SK-N-SH (cell line): ENCODE measurements at regions not wholly inside any gene's neighbourhood (a gene's known extent, or its start where the extent isn't known, plus 50 kb on each side); places are given as distances from the start of the nearest gene placed in this dataset.

Experiments
- CTCF ChIA-PET: fragments of 300-600, 350-600 bp; formaldehyde crosslinking; extraction: SDS; loops from one replicate; lab custom pipeline; 2021; lab: Yijun Ruan, JAX
- POLR2A ChIA-PET: fragments of 350-600 bp; sonication (Branson Sonifier 250); formaldehyde crosslinking; extraction: SDS; loops from one replicate; lab custom pipeline; 2020; ENCODE audit warnings: antibody characterized with exemption, inconsistent platforms; lab: Yijun Ruan, JAX
- DNase-seq: peaks from one replicate; pipeline ENCODE4 v3.0.0; 2012
- H2AFZ ChIP-seq: fragments of 200-600 bp; sonication (generic); 2 replicates; pipeline ENCODE4 v1.8.1; 2016; ENCODE audit warnings: antibody characterized with exemption, mild to moderate bottlenecking, low read depth
- H3F3A ChIP-seq: fragments of 200-600 bp; sonication (generic); replicated peaks from 2 replicates; pipeline ENCODE3; 2016; ENCODE audit warnings: antibody characterized with exemption, mild to moderate bottlenecking; ENCODE audit not compliant: insufficient read depth
- H3K27ac ChIP-seq, 2 experiments: fragments of 200-500 bp in 1 of 2; fragments of 200-600 bp in 1 of 2; sonication (Bioruptor generic) in 1 of 2; sonication (generic), shearing (Covaris generic) in 1 of 2; 2 replicates each; pipeline versions ENCODE4 v1.5.1 to v1.6.1; 2014 to 2016; ENCODE audit warnings: low read depth in 2 of 2, inconsistent platforms in 1 of 2, low read length in 1 of 2, mild to moderate bottlenecking in 1 of 2, mixed read lengths in 1 of 2
- H3K27me3 ChIP-seq: fragments of 200-600 bp; sonication (generic), shearing (Covaris generic); 2 replicates; pipeline ENCODE4 v1.6.1; 2016; ENCODE audit warnings: mixed run types; ENCODE audit not compliant: insufficient read depth
- H3K36me3 ChIP-seq, 2 experiments: fragments of 200-500 bp in 1 of 2; fragments of 200-600 bp in 1 of 2; sonication (Bioruptor generic) in 1 of 2; sonication (generic) in 1 of 2; replicated peaks in 1 of 2; 2 replicates each; pipeline versions ENCODE3 to v1.5.1; 2014 to 2016; ENCODE audit warnings: low read length in 1 of 2, mild to moderate bottlenecking in 1 of 2; ENCODE audit not compliant: insufficient read depth in 2 of 2, control insufficient read depth in 1 of 2
- H3K4me1 ChIP-seq, 2 experiments: fragments of 200-500 bp in 1 of 2; fragments of 200-600 bp in 1 of 2; sonication (Bioruptor generic) in 1 of 2; sonication (generic), shearing (Covaris generic) in 1 of 2; 2 replicates each; pipeline versions ENCODE4 v1.5.1 to v1.6.1; 2014 to 2016; ENCODE audit warnings: low read depth in 1 of 2, low read length in 1 of 2, mixed run types in 1 of 2; ENCODE audit not compliant: insufficient read depth in 2 of 2, control insufficient read depth in 1 of 2
- H3K4me2 ChIP-seq: fragments of 200-600 bp; sonication (generic), shearing (Covaris generic); 2 replicates; pipeline ENCODE4 v1.6.1; 2017; ENCODE audit warnings: mixed run types
- H3K4me3 ChIP-seq, 2 experiments: fragments of 200-500 bp in 1 of 2; fragments of 200-600 bp in 1 of 2; sonication (Bioruptor generic) in 1 of 2; sonication (generic), shearing (Covaris generic) in 1 of 2; 2 replicates each; pipeline versions ENCODE4 v1.5.1 to v1.8.1; 2014 to 2016; ENCODE audit warnings: low read depth in 2 of 2, inconsistent platforms in 1 of 2, low read length in 1 of 2, mild to moderate bottlenecking in 1 of 2, mixed read lengths in 1 of 2, moderate library complexity in 1 of 2
- H3K79me2 ChIP-seq: fragments of 200-600 bp; sonication (generic); 2 replicates; pipeline ENCODE4 v1.8.1; 2017; ENCODE audit warnings: mild to moderate bottlenecking; ENCODE audit not compliant: insufficient read depth
- H3K9ac ChIP-seq: fragments of 200-600 bp; sonication (generic); 2 replicates; pipeline ENCODE4 v1.6.1; 2017; ENCODE audit warnings: mixed run types
- H3K9me2 ChIP-seq: fragments of 200-600 bp; sonication (generic); 2 replicates; pipeline ENCODE4 v1.6.1; 2017; ENCODE audit warnings: mixed run types
- H3K9me3 ChIP-seq: fragments of 200-600 bp; sonication (generic); 2 replicates; pipeline ENCODE4 v1.6.1; 2017; ENCODE audit warnings: mixed run types, mild to moderate bottlenecking, moderate library complexity
- H4K20me1 ChIP-seq: fragments of 200-600 bp; sonication (generic); 2 replicates; pipeline ENCODE4 v1.6.1; 2017; ENCODE audit warnings: mild to moderate bottlenecking, mixed run types; ENCODE audit not compliant: insufficient read depth
- CHD2 ChIP-seq: fragments of 150-350 bp; IDR thresholded peaks from 2 replicates; pipeline ENCODE4 v1.6.1; 2018; ENCODE audit warnings: low read length; ENCODE audit not compliant: partially characterized antibody
- CTCF ChIP-seq: fragments of 200-600 bp; sonication (generic); IDR thresholded peaks from 2 replicates; pipeline ENCODE4 v1.6.1; 2017; ENCODE audit warnings: antibody characterized with exemption, mild to moderate bottlenecking, moderate library complexity
- EP300 ChIP-seq, 2 experiments: IDR thresholded peaks; 2 replicates each; pipeline versions ENCODE4 v1.4.0 to v1.6.1; 2012; ENCODE audit warnings: borderline replicate concordance in 1 of 2, low read depth in 1 of 2, low read length in 1 of 2
- EZH2phosphoT487 ChIP-seq: fragments of 200-600 bp; sonication (generic); IDR thresholded peaks from 2 replicates; pipeline ENCODE4 v1.6.1; 2017; ENCODE audit warnings: low read depth, mixed run types, mild to moderate bottlenecking, antibody characterized with exemption, moderate library complexity, borderline replicate concordance
- FOSL2 ChIP-seq: IDR thresholded peaks from 2 replicates; pipeline ENCODE4 v1.4.0; 2012; ENCODE audit warnings: low read depth, mild to moderate bottlenecking, moderate library complexity, borderline replicate concordance
- FOXJ3 ChIP-seq: sonication (generic); formaldehyde crosslinking; IDR thresholded peaks from 2 replicates; pipeline ENCODE4 v1.5.1; 2020; ENCODE audit warnings: mild to moderate bottlenecking, missing genetic modification reagents
- GATA2 ChIP-seq: sonication (generic); formaldehyde crosslinking; IDR thresholded peaks from 2 replicates; pipeline ENCODE4 v1.5.0; 2020; ENCODE audit warnings: mild to moderate bottlenecking, missing genetic modification reagents
- JUND ChIP-seq: IDR thresholded peaks from 2 replicates; pipeline ENCODE4 v1.4.0; 2012
- MEF2A ChIP-seq: IDR thresholded peaks from 2 replicates; pipeline ENCODE4 v1.4.0; 2012; ENCODE audit warnings: low read depth, borderline replicate concordance
- MXI1 ChIP-seq: IDR thresholded peaks from 2 replicates; pipeline ENCODE4 v1.6.1; 2012; ENCODE audit warnings: mild to moderate bottlenecking, low read depth, low read length, improper control_type of control experiment
- NFIC ChIP-seq: IDR thresholded peaks from 2 replicates; pipeline ENCODE4 v1.4.0; 2012; ENCODE audit warnings: borderline replicate concordance
- NRF1 ChIP-seq: IDR thresholded peaks from 2 replicates; pipeline ENCODE4 v1.6.1; 2012; ENCODE audit warnings: low read depth, mild to moderate bottlenecking, low read length
- POLR2AphosphoS5 ChIP-seq: IDR thresholded peaks from 2 replicates; pipeline ENCODE4 v1.6.1; 2012; ENCODE audit warnings: low read depth, low read length
- RAD21 ChIP-seq: IDR thresholded peaks from 2 replicates; pipeline ENCODE4 v1.6.1; 2012; ENCODE audit warnings: mild to moderate bottlenecking, low read length
- RFX5 ChIP-seq: IDR thresholded peaks from 2 replicates; pipeline ENCODE4 v1.6.1; 2012; ENCODE audit warnings: mild to moderate bottlenecking, improper control_type of control experiment, low read length
- RXRA ChIP-seq: IDR thresholded peaks from 2 replicates; pipeline ENCODE4 v1.4.0; 2012; ENCODE audit warnings: low read depth, mild to moderate bottlenecking, borderline replicate concordance
- SIN3A ChIP-seq: IDR thresholded peaks from 2 replicates; pipeline ENCODE4 v1.6.1; 2012; ENCODE audit warnings: low read depth, mild to moderate bottlenecking, low read length, moderate library complexity, borderline replicate concordance
- SMC3 ChIP-seq: IDR thresholded peaks from 2 replicates; pipeline ENCODE4 v1.6.1; 2012; ENCODE audit warnings: low read depth, low read length, improper control_type of control experiment
- TCF12 ChIP-seq: IDR thresholded peaks from 2 replicates; pipeline ENCODE4 v1.4.0; 2012
- TEAD4 ChIP-seq: IDR thresholded peaks from 2 replicates; pipeline ENCODE4 v1.4.0; 2012; ENCODE audit warnings: mild to moderate bottlenecking, borderline replicate concordance; ENCODE audit not compliant: insufficient read depth
- USF1 ChIP-seq: IDR thresholded peaks from 2 replicates; pipeline ENCODE4 v1.4.0; 2012; ENCODE audit warnings: low read depth, borderline replicate concordance
- USF2 ChIP-seq: fragments of 150-350 bp; IDR thresholded peaks from 2 replicates; pipeline ENCODE4 v1.6.1; 2017; ENCODE audit warnings: antibody characterized with exemption, low read length, low read depth, borderline replicate concordance
- YY1 ChIP-seq: IDR thresholded peaks from 2 replicates; pipeline ENCODE4 v1.4.0; 2012; ENCODE audit warnings: low read depth, mild to moderate bottlenecking
- ZBTB33 ChIP-seq: IDR thresholded peaks from 2 replicates; pipeline ENCODE4 v1.4.0; 2012; ENCODE audit warnings: low read depth, borderline replicate concordance
- WGBS: methylation state at CpG from one replicate; pipeline ENCODE4 v1.1.6; 2017; ENCODE audit warnings: low lambda C conversion rate; 5-methylcytosine and 5-hydroxymethylcytosine counted together

- no peak for TF ChIP-seq USF1
- no peak for TF ChIP-seq RAD21
- no peak for TF ChIP-seq SIN3A
Measured at GRCh38 chr7:142438923-142439515, 181.2 kb upstream of the PRSS58 start (continued).

- Histone ChIP-seq H3K4me2 (no peak overlapping the region), H3K4me1 (peaks cover 14 to 16% of the 10 kb centered on the region in 2 experiments), H3K36me3 (no peaks in the 10 kb centered on the region), H3K9ac (no peak overlapping the region), H3K79me2 (no peaks in the 10 kb centered on the region), H3K9me2 (no peaks in the 10 kb centered on the region), H3K27ac (no peak overlapping the region), H3K27me3 (no peaks in the 10 kb centered on the region), H3F3A (peaks cover 24% of the 10 kb centered on the region), H3K9me3 (no peaks in the 10 kb centered on the region), H2AFZ (no peak overlapping the region), H4K20me1 (no peaks in the 10 kb centered on the region), H3K4me3 (no peak overlapping the region; a peak in 1 of 4 replicates)
- CTCF ChIA-PET, result interaction anchor here (0.6 to 9.9 kb wide), 13 partner anchors 11 to 420 kb away, joined by 3 to 151 read pairs (median 4); no protein-coding TSS in a partner anchor
- POLR2A ChIA-PET, result no interaction called here
- peak; percentile 61 for DNase-seq
- WGBS, result 80% methylated on average over 12 of the region's 12 CpGs
- TF ChIP-seq TCF12 (no peak), CHD2 (peak; percentile 81), NFIC (no peak), EZH2phosphoT487 (no peak), MXI1 (no peak), TEAD4 (no peak), RAD21 (peak; percentile 75), MEF2A (no peak), FOXJ3 (CRISPR knock-in tag) (no peak), JUND (no peak), RFX5 (no peak), ZBTB33 (no peak), YY1 (no peak), USF2 (no peak), SMC3 (peak; percentile 51), CTCF (peak; percentile 89), SIN3A (no peak), GATA2 (CRISPR knock-in tag) (no peak), FOSL2 (no peak), EP300 (IDR thresholded peaks at IDR 0.05; ENCODE audit: borderline replicate concordance in 1 of 2, low read depth in 1 of 2, low read length in 1 of 2) (no peak), RXRA (no peak), POLR2AphosphoS5 (no peak), NRF1 (no peak)
Measured at GRCh38 chr7:142438235-142438922, 180.5 kb upstream of the PRSS58 start.
